GM18868 (cell line): ENCODE measurements at regions not wholly inside any gene's neighbourhood (a gene's known extent, or its start where the extent isn't known, plus 50 kb on each side); places are given as distances from the start of the nearest gene placed in this dataset.
"Not testable (repeated sequence)": the region's sequence is repeated elsewhere in the genome, so short reads cannot be mapped to it uniquely, and the experiment has no call there.

ENCODE experiments used
- ATAC-seq: cut with Tn5 transposase; IDR thresholded peaks from one replicate; pipeline ENCODE4 v1.9.1; 2021; ENCODE audit warnings: mild to moderate bottlenecking, moderate library complexity; ENCODE audit not compliant: unreplicated experiment

DNA sequence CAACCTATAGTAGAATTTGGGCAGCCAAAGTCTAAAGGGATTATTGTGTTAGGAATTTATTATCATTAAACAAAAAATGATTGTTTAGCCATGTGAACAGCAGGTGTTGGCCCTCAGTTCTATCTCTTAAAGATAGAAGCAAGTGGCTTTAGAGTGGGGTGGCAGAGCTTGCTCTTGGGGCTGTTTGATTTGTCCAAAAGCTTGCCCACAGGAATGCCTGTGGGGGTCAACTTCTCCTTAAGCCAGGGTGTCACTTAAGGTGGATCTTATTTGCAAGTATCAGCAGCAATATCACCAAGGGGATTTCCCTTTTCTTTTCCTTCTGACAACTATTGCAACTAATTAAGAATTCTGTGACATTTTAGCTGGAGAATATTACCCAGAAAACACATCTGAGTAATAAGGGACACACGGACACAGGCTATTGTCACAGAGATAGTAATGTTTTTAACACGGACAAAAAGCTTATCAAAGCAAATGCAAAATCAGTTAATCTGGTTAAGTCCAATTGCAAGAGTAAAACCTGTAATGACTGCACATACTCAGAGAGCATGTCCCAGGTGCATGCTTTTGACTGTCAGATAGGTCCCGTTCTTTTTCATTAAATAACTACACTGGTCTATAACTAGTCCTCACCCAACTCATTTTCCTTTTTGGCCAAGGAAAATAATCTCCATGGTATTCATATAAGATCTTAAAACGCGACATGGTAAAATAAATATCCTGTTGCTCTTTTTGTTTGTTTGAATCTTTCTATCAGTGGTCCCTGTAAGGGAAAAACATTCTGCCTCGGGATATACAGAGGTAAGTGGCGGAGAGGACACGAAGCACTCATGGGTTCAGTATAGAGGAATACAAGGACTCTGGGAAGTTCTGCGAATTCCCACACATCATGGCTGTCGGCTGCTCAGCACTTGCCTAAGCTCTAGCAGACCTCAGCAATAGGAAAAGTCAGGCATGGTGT lies 172.1 kb upstream of the RFC3 start:
- ATAC-seq: no peak

DNA sequence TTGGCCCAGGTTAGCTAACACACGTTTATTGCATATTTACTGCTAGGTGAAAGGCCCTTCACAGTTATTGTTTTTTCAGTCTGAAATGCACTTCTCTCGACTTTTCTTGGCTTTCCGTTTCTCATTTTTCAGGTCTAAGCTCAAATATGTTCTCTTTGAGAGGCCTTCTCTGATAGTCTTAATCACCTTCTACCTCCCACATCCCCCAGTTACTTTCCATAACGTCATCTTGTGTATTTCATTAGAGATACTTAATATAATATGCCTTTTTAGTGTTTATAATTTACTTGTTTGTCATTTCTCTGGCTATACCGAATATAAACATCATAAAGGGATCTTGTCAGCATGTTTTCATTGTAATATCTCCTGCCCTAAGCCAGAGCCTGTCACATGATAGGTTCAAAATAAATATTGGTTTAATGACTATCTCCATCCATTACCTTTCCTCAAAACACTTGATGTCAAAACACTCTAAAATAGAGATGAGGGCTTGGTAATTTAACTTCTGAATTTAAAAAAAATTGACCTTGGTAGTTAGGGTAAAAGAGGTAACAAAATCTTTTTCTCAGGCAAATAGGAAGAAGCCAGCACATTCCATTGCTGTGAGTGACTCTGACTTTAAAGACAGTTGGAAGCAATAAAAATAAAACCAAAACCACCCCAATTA lies 168.6 kb upstream of the RFC3 start:
- no peak for ATAC-seq

DNA sequence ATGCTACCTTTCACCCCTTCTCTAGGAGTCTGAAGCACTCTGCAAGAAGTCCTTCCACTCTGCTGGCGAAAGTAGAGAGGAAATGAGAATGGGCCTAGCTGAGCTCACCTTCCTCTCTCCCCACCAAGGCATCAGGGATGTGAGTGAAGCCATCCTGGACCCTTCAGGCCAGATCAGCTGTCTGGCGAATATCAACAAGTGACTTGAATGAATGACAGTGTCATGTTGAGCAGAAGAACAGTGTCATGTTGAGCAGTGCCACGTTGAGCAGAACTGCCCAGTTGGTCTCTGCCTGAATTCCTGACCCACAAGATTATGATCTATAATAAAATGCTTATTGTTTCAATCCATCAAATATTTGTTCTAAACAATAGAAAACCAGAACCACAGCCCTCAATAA lies 166.2 kb upstream of the RFC3 start:
- no peak for ATAC-seq

DNA sequence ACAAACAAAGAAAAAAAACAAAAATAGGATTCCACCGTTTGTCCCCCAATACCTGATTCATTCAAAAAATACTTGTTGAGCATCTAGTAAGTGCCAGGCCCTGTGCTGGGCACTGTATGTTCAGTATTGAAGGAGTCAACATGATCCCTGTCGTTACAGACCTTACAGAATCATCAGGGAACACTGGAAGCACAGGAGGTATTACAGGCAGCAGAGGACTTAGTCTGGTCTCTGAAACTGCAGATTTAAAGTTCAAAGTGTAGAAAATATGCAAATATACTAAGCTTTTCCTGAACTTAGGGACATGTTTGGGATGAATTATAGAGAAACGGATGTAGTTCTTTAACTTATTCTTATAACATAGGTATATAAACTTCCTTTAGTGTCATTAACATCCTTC lies 160.7 kb upstream of the RFC3 start:
- ATAC-seq: no peak

DNA sequence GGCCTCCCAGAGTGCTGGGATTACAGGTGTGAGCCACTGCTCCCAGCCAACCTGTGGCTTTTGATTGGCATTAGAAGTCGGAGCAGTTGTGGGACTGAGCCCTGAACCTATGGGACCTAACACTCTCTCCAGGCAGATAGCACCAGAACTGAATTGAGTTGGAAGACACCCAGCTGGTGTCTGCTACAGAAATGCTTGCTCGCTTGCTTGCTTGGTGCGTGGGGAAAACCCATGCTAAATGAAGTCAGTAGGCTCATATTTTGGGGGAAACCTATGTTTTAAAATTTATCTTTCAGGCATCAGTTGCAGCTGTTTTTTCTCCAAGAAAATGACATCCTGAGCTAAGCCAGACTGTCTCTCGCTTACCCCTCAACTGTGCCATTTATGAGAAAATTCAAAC lies 158.5 kb upstream of the RFC3 start:
- no peak for ATAC-seq

DNA sequence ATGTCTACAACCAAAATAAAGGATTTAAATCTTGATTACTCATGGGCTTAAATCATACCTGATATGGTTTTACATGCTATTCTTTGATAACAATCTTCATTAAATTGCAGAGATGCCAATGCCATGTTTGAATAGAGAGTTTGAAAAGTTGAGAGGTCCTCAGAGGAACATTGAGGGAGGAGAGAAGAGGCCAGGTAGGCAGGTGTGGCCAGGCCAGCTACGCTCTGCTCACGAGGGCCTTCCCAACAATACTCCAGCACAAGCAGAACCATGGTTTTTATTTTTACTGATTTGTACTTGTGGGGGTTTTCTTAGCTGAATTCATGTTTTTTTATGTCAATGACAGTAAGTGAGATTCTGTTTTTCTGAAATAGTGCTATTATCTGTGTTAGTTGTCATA lies 158.1 kb upstream of the RFC3 start:
- ATAC-seq: no peak

DNA sequence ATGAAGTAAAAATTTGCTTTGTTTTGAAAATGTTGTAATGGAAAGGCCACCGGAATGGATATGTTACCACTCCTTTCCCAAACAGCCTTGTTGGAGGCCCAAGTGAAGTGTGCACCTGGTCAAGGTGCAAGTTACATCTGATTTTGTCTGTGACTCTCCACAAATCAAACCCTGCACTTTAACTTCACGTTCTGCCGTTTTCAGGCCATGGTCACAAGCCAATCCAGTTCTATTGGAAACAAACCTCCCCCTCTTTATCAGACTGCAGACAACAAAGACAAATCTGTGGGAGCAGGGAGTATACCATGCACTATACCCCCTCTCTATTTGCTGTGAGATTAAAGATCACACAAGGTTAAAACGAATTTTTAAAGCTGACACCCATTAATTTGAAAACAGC lies 155.6 kb upstream of the RFC3 start:
- no peak for ATAC-seq

DNA sequence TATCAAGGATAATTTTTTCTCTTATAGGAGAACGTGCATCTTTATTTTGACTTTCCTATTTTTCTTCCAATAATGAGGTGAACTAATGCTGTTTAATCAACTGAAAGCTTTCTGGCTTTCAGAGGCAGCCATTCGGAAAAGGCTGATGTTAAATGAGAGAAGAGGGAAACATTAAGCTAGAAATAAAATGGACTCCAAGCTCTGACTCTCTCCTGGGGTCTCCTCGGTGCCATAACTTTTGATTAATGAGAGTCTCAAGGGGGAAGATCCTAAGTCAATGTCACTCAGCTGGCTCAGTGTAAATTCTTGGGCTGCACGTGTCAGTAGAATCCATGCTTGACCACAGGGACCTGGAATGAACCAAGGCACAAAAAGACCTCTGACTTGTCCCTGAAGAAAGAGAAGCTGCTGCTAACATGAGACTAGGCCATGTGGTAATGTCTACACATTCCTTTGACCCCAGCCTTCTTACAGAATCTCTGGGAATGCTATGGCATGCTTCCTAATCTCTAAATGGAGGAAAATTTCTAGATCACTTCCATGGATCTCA lies 152.2 kb upstream of the RFC3 start:
- ATAC-seq: no peak

DNA sequence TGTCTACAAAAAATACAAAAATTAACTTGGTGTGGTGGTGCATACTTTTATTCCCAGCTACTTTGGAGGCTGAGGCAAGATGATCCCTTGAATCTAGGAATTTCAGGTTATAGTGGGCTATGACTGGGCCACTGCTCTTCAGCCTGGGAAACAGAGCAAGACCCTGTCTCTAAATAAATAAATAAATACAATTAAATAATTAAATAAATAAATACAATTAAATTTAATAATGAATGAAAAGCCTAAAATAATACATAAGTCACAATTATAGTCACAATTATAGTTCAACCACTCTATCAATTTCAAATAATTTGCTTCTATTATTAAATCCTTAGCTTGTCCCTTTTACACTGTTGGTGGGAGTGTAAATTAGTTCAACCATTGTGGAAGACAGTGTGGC lies 146.4 kb upstream of the RFC3 start:
- no peak for ATAC-seq

DNA sequence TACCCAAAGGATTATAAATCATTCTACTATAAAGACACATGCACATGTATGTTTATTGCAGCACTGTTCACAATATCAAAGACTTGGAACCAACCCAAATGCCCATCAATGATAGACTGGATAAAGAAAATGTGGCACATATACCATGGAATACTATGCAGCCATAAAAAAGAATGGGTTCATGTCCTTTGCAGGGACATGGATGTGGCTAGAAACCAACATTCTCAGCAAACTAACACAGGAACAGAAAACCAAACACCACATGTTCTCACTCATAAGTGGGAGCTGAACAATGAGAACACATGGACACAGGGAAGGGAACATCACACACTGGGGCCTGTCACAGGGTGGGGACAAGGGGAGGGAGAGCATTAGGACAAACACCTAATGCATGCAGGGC lies 145.9 kb upstream of the RFC3 start:
- not testable (repeated sequence) for ATAC-seq

DNA sequence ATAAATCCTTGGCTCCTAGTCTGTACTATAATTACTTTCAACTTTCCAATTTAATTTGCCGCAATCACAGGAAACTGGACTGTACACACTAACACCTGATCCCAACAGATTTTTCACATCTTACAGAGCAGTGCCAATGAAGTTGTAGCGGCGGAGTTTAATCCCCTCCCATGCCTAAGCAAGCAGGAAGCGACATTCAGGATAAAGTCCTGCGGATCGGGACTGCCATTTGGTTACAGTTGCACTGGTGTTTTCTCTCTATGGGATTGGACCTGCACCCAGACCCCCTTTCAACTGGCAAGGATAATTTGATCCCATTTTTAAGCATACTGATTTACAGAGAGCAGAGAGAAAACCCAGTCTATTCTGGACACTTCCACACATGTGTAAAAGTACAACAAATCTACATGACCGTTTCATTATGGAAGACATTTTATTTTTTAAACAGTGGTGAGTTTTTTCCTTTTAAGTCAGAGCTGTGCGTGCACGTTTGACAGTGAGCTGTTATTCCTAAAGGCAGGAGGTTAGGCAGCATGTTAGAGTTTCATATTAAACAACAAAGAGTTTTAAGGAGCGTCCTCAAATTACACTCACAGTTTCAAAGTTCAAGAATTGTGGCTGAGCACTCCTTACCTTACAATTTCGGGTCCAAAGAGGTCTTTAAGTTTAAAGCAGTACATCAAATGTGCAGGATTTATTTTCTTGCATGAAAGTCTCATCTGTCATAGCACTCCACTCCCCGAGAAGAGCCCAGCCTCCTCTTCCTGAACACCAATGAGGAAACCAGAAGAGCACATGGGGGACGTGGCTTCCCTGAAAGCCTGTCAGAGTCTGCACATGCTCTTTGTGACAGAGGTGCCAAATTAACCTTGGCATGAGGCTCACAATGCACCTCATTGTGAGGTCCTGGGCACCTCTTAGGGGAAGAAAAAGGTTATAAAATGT lies 141.6 kb upstream of the RFC3 start:
- ATAC-seq: no peak

DNA sequence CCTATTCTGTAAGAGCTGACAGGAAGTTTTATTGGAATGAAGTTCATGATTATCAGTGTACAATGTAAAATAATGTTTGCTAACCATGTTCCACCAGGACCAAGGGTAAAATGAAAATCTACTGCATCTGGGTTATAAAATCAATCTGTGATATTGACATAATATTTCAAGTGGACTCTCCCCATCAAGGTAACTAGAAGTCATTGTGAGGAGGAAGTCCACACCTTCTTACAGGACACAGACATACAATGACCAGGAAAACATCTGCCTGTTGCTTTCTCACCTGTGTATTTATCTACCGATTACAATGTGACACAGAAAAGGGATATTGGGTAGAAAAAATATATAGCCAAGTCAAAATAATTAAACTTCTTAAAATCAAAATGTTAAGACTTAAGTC lies 140.7 kb upstream of the RFC3 start:
- no peak for ATAC-seq

DNA sequence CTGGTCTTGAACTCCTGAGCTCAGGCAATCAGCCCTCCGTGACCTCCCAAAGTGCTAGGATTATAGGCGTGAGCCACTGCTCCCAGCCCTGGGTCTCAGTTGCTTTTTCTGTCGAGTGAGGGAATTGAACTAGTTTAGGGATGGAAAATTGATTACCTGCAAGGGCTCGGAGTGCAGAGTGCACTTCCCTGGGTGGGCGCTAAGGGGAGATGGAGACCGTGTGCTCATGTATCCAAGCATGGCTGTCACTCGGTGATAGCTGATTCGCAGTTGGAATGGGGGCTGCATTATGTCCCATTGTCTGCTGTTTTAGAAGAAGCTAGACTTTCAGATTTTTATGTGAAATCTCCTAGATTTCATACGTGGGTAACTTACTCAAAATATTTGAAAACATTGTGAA lies 139.9 kb upstream of the RFC3 start:
- ATAC-seq: no peak

DNA sequence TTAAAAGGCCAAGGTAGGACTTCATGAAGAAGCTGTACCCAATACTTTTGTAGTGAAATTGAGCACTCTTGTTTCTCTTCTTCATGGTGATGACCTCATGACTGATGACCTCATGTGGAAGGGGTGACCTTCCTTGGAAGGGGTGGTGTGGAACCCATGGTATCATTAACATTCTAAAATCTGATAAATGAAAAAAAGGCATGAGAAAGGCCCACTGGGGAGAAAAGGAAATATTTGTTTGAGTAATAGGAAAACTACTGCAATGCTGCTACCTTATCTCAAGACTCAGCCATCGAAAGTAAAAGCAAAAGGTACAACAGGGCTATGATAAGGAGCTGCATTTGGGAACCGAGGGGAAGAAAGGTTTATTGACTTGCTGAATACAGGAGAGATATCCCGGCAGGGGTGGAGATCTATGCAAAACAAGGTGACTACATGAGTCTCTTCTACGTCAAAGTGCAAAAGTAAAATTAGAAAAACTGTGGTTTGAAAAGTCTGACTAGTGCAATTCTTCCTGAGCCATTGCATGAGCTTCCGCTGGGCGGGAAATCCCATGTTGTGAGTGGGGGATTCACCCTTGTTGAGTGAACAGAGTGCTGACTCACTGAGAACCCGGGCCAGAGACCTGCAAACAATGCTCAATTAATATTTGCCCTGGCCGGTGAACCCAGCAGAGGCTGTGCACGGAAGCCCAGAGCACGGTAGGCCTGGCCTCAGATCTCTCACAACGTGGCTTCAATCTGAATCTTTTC lies 138.9 kb upstream of the RFC3 start:
- ATAC-seq: peak; percentile 96

DNA sequence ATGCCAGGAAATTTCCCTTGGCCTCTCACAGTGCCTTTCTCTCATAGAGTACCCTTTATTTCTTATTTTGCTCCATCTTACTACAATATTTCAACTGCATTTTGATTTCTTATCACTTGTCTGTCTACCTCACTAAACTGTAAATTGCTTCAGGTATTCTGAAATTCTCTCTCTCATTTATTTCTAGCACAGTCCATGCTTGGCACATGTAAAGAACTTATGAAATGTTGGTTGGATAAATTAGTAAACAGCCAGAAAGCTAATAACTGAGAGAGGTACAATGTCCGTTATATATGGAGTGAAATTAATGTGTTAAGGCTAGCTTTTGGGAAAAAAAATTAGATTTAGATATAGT lies 138.3 kb upstream of the RFC3 start:
- no peak for ATAC-seq

DNA sequence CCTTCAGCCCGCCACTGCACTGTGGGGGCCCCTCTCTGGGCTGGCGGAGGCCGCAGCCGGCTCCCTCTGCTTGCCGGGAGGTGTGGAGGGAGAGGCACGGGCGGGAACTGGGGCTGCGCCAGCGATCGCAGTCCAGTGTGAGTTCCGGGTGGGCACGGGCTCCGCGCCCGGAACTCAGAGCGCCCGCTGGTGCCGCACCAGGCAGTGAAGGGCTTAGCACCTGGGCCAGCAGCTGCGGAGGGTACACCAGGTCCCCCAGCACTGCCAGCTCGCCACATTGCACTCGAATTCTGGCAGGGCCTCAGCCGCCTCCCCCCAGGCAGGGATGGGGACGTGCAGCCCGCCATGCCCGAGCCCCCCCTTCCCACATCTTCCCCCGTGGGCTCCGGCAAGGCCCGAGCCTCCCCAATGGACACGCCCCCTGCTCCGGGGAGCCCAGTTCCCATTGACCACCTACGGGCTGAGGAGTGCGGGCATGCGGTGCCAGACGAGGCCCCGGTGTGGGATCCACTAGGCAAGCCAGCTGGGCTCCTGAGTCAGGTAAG lies 135.9 kb upstream of the RFC3 start:
- no peak for ATAC-seq

DNA sequence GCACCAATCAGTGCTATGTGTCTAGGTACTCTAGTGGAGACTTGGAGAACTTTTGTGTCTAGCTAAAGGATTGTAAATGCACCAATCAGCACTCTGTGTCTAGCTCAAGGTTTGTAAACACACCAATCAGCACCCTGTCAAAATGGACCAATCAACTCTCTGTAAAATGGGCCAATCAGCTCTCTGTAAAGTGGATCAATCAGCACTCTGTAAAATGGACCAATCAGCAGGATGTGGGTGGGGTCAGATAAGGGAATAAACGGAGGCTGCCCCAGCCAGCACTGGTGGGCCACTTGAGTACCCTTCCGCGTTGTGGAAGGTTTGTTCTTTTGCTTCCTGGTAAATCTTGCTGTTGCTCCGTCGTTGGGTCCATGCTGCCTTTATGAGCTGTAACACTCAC lies 135.3 kb upstream of the RFC3 start:
- not testable (repeated sequence) for ATAC-seq

DNA sequence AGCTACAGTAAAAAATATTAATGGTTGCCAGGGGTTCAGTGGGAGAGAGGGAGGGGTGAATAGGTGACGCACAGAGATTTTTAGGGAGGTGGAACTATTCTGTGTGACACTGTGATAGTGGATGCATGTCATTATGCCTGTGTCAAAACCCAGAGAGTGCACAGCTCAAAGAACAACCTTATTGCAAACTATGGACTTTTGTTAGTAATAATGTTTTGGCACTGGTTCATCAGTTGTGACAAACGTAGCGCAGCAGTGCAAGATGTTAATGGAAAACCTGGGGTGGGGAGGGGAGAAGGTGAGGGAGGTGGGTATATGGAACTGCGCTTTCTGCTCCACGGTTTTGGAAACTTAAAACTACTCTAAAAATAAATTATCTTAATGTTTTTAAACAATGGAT lies 134.6 kb upstream of the RFC3 start:
- ATAC-seq: no peak

DNA sequence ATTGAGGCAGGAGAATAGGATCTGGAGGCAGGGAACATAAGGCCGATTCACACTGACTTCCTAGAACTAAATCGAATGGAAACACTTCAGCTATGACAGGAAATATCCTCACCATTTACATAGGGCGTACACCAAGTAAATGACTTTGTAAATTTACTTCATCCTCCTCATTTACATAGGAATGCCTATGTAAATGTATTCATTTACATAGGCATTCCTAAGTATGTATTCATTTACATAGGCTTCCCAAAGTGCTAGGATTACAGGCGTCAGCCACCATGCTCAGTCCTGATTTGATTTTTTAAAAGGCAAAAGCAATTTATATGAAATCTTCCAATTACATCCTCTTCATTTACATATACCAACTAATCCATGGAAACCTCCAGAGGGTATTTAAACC lies 133.1 kb upstream of the RFC3 start:
- no peak for ATAC-seq
